DND-41 (cell line): ENCODE measurements at regions not wholly inside any gene's neighbourhood (a gene's known extent, or its start where the extent isn't known, plus 50 kb on each side); places are given as distances from the start of the nearest gene placed in this dataset.
"Not testable (repeated sequence)": the region's sequence is repeated elsewhere in the genome, so short reads cannot be mapped to it uniquely, and the experiment has no call there.

Source experiments
- ATAC-seq: fragments of 200-7000 bp; cut with Tn5 transposase; 3 replicates; pipeline ENCODE4 v1.9.1; 2021; ENCODE audit warnings: low read depth; ENCODE audit not compliant: insufficient read depth
- DNase-seq: peaks from one replicate; pipeline ENCODE4 v3.0.0-alpha.2; 2020
- H2AFZ ChIP-seq: 2 replicates; pipeline ENCODE4 v1.6.0; 2012; ENCODE audit warnings: low read depth, low read length
- H3K27ac ChIP-seq: 2 replicates; pipeline ENCODE4 v1.5.1; 2012; ENCODE audit warnings: low read length, inconsistent platforms
- H3K27me3 ChIP-seq: fragments of 200-600 bp; sonication (generic); 2 replicates; pipeline ENCODE4 v1.6.0; 2012; ENCODE audit warnings: low read length, mild to moderate bottlenecking, inconsistent platforms; ENCODE audit not compliant: insufficient read depth, poor library complexity
- H3K36me3 ChIP-seq: 2 replicates; pipeline ENCODE4 v1.5.1; 2012; ENCODE audit warnings: low read length, inconsistent platforms; ENCODE audit not compliant: insufficient read depth
- H3K4me1 ChIP-seq: 2 replicates; pipeline ENCODE4 v1.5.1; 2012; ENCODE audit warnings: mild to moderate bottlenecking, low read length; ENCODE audit not compliant: insufficient read depth
- H3K4me2 ChIP-seq: 2 replicates; pipeline ENCODE4 v1.6.0; 2012; ENCODE audit warnings: mild to moderate bottlenecking, moderate library complexity, low read length, inconsistent platforms; ENCODE audit not compliant: insufficient read depth
- H3K4me3 ChIP-seq, 2 experiments: fragments of 200-600 bp in 1 of 2; shearing (Covaris generic) in 1 of 2; 2 replicates each; pipeline ENCODE4 v1.5.1; 2012 to 2016; ENCODE audit warnings: inconsistent platforms in 2 of 2, low read length in 2 of 2, mild to moderate bottlenecking in 2 of 2, low read depth in 1 of 2, moderate library complexity in 1 of 2
- H3K79me2 ChIP-seq: 2 replicates; pipeline ENCODE4 v1.6.0; 2012; ENCODE audit warnings: low read length, inconsistent platforms; ENCODE audit not compliant: insufficient read depth
- H3K9ac ChIP-seq: 2 replicates; pipeline ENCODE4 v1.6.0; 2012; ENCODE audit warnings: low read depth, mild to moderate bottlenecking, inconsistent platforms, low read length, moderate library complexity
- H3K9me3 ChIP-seq: 2 replicates; pipeline ENCODE4 v1.5.1; 2012; ENCODE audit warnings: low read length, moderate library complexity, mild to moderate bottlenecking, inconsistent platforms; ENCODE audit not compliant: insufficient read depth, severe bottlenecking
- H4K20me1 ChIP-seq: 2 replicates; pipeline ENCODE4 v1.6.0; 2012; ENCODE audit warnings: low read length; ENCODE audit not compliant: insufficient read depth
- CTCF ChIP-seq: IDR thresholded peaks from 2 replicates; pipeline ENCODE4 v1.5.1; 2012; ENCODE audit warnings: borderline replicate concordance, low read length, moderate library complexity, mild to moderate bottlenecking; ENCODE audit not compliant: poor library complexity, severe bottlenecking; ENCODE audit errors: extremely low read depth
- EZH2 ChIP-seq: IDR thresholded peaks from 3 replicates; pipeline ENCODE4 v1.6.1; 2012; ENCODE audit warnings: borderline replicate concordance, low read depth, mild to moderate bottlenecking, moderate library complexity, low read length, inconsistent platforms; ENCODE audit not compliant: severe bottlenecking

- no peak overlapping the region for H3K4me2 ChIP-seq
- no peak for ATAC-seq
- H3K27me3 ChIP-seq: no peaks in the 10 kb centered on the region
- H3K27ac ChIP-seq: no peak overlapping the region
- TF ChIP-seq EZH2 (no peak), CTCF (no peak)
- H4K20me1 ChIP-seq: no peaks in the 10 kb centered on the region
- peaks cover 9% of the 10 kb centered on the region for H3K4me1 ChIP-seq
- DNase-seq: no peak
- H2AFZ ChIP-seq: no peak overlapping the region
- H3K9ac ChIP-seq: no peak overlapping the region
- no peaks in the 10 kb centered on the region for H3K79me2 ChIP-seq
- no peaks in the 10 kb centered on the region for H3K36me3 ChIP-seq
- H3K9me3 ChIP-seq: no peaks in the 10 kb centered on the region
- H3K4me3 ChIP-seq: no peak overlapping the region
These were observed 232.3 kb upstream of the ELL2 start for GRCh38 chr5:96193946-96194345.

GRCh38 chr5:96189987-96190386 is 228.3 kb upstream of the ELL2 start:
- H2AFZ ChIP-seq: peak overlapping the region; percentile 22; the same call in 1 of the 2 replicates
- H4K20me1 ChIP-seq: no peaks in the 10 kb centered on the region
- H3K79me2 ChIP-seq: no peaks in the 10 kb centered on the region
- H3K9me3 ChIP-seq: no peaks in the 10 kb centered on the region
- DNase-seq: no peak
- no peak overlapping the region for H3K27ac ChIP-seq
- peaks cover 9% of the 10 kb centered on the region for H3K4me1 ChIP-seq
- H3K27me3 ChIP-seq: no peaks in the 10 kb centered on the region
- H3K4me2 ChIP-seq: no peak overlapping the region
- TF ChIP-seq EZH2: no peak
- H3K9ac ChIP-seq: no peak overlapping the region
- no peak overlapping the region for H3K4me3 ChIP-seq
- 0 out of 3 replicates have a peak, but pooled peaks have one; percentile 27 for ATAC-seq
- no peaks in the 10 kb centered on the region for H3K36me3 ChIP-seq

GRCh38 chr5:96189028-96189826 is 227.6 kb upstream of the ELL2 start:
- Histone ChIP-seq H4K20me1 (no peaks in the 10 kb centered on the region), H3K4me2 (no peak overlapping the region), H2AFZ (no peak overlapping the region), H3K4me1 (peaks cover 9% of the 10 kb centered on the region), H3K27ac (no peak overlapping the region), H3K27me3 (no peaks in the 10 kb centered on the region), H3K36me3 (no peaks in the 10 kb centered on the region), H3K4me3 (no peak overlapping the region), H3K79me2 (no peaks in the 10 kb centered on the region), H3K9me3 (no peaks in the 10 kb centered on the region), H3K9ac (no peak overlapping the region)
- TF ChIP-seq EZH2 (no peak), CTCF (no peak)
- no peak for ATAC-seq
- no peak for DNase-seq

- TF ChIP-seq EZH2: no peak
- TF ChIP-seq CTCF: no peak
- Histone ChIP-seq H3K27me3 (no peaks in the 10 kb centered on the region), H3K4me3 (no peak overlapping the region), H3K36me3 (no peaks in the 10 kb centered on the region), H3K4me1 (peaks cover 9% of the 10 kb centered on the region), H3K4me2 (no peak overlapping the region), H3K79me2 (no peaks in the 10 kb centered on the region), H3K27ac (no peak overlapping the region), H4K20me1 (no peaks in the 10 kb centered on the region), H2AFZ (no peak overlapping the region), H3K9me3 (no peaks in the 10 kb centered on the region), H3K9ac (no peak overlapping the region)
- DNase-seq (no peak), ATAC-seq (no peak)
These were observed 225.8 kb upstream of the ELL2 start for GRCh38 chr5:96187309-96188027.

- not testable (repeated sequence) for H2AFZ ChIP-seq, H3K4me1 ChIP-seq, H3K9me3 ChIP-seq, H3K36me3 ChIP-seq, H3K9ac ChIP-seq, DNase-seq, H3K4me3 ChIP-seq, H4K20me1 ChIP-seq, H3K27me3 ChIP-seq, ATAC-seq, H3K4me2 ChIP-seq, H3K27ac ChIP-seq, H3K79me2 ChIP-seq
These were observed 222.9 kb upstream of the ELL2 start for GRCh38 chr5:96184510-96184909.
